ENCODE measurements at regions not wholly inside any gene's neighbourhood (a gene's known extent, or its start where the extent isn't known, plus 50 kb on each side); places are given as distances from the start of the nearest gene placed in this dataset.

DNA sequence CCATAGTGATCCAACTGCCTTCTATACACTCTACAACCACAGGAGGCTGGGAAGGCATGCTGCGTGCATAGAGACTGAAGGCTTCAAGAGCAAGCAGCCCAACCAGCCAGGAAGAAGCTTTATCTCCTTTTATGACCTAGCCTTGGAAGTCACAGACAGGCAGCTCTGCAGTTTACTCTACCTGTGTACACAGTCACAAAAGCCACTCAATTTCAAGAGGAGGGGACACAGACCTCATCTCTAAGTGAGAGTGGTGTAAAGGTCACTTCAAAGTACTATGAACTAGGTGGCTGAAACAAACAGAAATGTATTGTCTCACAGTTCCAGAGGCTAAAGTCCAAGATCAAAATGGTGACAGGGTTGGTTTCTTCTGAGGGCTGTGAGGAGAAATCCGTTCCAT lies 69.6 kb upstream of the GJB5 start:
- no peaks in the 10 kb centered on the region for H3K9me3 ChIP-seq (ENCODE audit: low read length)
- H3K36me3 ChIP-seq (ENCODE audit: low read depth, low read length): no peaks in the 10 kb centered on the region
- TF ChIP-seq EZH2phosphoT487 (IDR thresholded peaks at IDR 0.05; ENCODE audit: borderline replicate concordance, low read length) (no peak), EZH2 (IDR thresholded peaks at IDR 0.05; ENCODE audit: low read length, unreplicated experiment) (no peak)
- TF ChIP-seq, protein P1, sequence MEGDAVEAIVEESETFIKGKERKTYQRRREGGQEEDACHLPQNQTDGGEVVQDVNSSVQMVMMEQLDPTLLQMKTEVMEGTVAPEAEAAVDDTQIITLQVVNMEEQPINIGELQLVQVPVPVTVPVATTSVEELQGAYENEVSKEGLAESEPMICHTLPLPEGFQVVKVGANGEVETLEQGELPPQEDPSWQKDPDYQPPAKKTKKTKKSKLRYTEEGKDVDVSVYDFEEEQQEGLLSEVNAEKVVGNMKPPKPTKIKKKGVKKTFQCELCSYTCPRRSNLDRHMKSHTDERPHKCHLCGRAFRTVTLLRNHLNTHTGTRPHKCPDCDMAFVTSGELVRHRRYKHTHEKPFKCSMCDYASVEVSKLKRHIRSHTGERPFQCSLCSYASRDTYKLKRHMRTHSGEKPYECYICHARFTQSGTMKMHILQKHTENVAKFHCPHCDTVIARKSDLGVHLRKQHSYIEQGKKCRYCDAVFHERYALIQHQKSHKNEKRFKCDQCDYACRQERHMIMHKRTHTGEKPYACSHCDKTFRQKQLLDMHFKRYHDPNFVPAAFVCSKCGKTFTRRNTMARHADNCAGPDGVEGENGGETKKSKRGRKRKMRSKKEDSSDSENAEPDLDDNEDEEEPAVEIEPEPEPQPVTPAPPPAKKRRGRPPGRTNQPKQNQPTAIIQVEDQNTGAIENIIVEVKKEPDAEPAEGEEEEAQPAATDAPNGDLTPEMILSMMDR (conservative IDR thresholded peaks at IDR 0.05; ENCODE audit: low read depth, low read length): no peak
- H2AFZ ChIP-seq (ENCODE audit: low read length): no peak overlapping the region
- no TSS peak for BruUV-seq (replicated peaks)
- no peak overlapping the region for H3K9ac ChIP-seq (ENCODE audit: low read length)
- no peaks in the 10 kb centered on the region for H3F3A ChIP-seq (ENCODE audit: low read length, unreplicated experiment)
- peaks cover 36% of the 10 kb centered on the region for H3K27me3 ChIP-seq (ENCODE audit: low read length)
- no peaks in the 10 kb centered on the region for H4K20me1 ChIP-seq (ENCODE audit: low read length)
- H3K4me2 ChIP-seq (ENCODE audit: low read length): no peak overlapping the region
- peaks cover 6% of the 10 kb centered on the region for H3K4me1 ChIP-seq (ENCODE audit: insufficient read depth, low read length)
- CTCF ChIA-PET: no interaction called here
- H3K9me2 ChIP-seq (replicated peaks; ENCODE audit: low read length): no peaks in the 10 kb centered on the region
- no peak overlapping the region for H3K27ac ChIP-seq (ENCODE audit: low read length)
- no peak for DNase-seq
- POLR2A ChIA-PET (ENCODE audit: unreplicated experiment): no interaction called here
- no peaks in the 10 kb centered on the region for H3K79me2 ChIP-seq (ENCODE audit: low read length)
- ATAC-seq: no peak
- no peak overlapping the region for H3K4me3 ChIP-seq (ENCODE audit: low read length)
- intact Hi-C loops (cut with micrococcal nuclease): no loop called here

DNA sequence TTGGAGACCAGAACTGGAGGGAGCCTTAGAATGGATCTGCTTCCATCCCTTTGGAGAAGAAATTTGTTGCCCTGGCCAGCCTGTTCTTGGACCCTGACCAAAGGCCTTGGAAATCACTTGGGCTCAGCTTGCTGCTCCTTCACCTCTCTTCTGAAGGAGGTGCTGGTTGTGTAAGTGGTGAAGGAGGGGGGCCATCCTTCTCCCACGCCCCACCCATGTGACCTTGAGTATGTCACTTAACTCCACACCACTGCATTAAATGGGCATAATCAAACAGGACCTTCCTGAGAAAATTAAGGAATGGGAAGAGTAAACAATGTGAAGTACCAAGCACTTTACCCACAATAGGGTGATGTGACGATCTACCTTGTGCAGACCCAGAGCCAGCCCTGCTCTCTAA lies 68.3 kb upstream of the GJB5 start:
- TF ChIP-seq, protein P1 (conservative IDR thresholded peaks at IDR 0.05; ENCODE audit: low read depth, low read length): no peak
- TF ChIP-seq EZH2 (IDR thresholded peaks at IDR 0.05; ENCODE audit: low read length, unreplicated experiment) (no peak), EZH2phosphoT487 (IDR thresholded peaks at IDR 0.05; ENCODE audit: borderline replicate concordance, low read length) (no peak)
- Histone ChIP-seq H3K9me2 (replicated peaks; ENCODE audit: low read length) (no peaks in the 10 kb centered on the region), H4K20me1 (ENCODE audit: low read length) (no peaks in the 10 kb centered on the region), H3K4me1 (ENCODE audit: insufficient read depth, low read length) (peaks cover 11% of the 10 kb centered on the region), H2AFZ (ENCODE audit: low read length) (no peak overlapping the region), H3F3A (ENCODE audit: low read length, unreplicated experiment) (no peaks in the 10 kb centered on the region), H3K27me3 (ENCODE audit: low read length) (peaks cover 36% of the 10 kb centered on the region), H3K79me2 (ENCODE audit: low read length) (no peaks in the 10 kb centered on the region), H3K4me3 (ENCODE audit: low read length) (no peak overlapping the region), H3K27ac (ENCODE audit: low read length) (no peak overlapping the region), H3K9ac (ENCODE audit: low read length) (no peak overlapping the region), H3K4me2 (ENCODE audit: low read length) (no peak overlapping the region), H3K36me3 (ENCODE audit: low read depth, low read length) (no peaks in the 10 kb centered on the region), H3K9me3 (ENCODE audit: low read length) (no peaks in the 10 kb centered on the region)
- ATAC-seq (no peak), DNase-seq (no peak)
- intact Hi-C loops (cut with micrococcal nuclease): no loop called here
- BruUV-seq (replicated peaks): no TSS peak
- ChIA-PET CTCF (interaction anchor here (0.5 kb wide), 1 partner anchor 99 kb away, joined by 5 read pairs; no protein-coding TSS in a partner anchor), POLR2A (ENCODE audit: unreplicated experiment) (no interaction called here)

DNA sequence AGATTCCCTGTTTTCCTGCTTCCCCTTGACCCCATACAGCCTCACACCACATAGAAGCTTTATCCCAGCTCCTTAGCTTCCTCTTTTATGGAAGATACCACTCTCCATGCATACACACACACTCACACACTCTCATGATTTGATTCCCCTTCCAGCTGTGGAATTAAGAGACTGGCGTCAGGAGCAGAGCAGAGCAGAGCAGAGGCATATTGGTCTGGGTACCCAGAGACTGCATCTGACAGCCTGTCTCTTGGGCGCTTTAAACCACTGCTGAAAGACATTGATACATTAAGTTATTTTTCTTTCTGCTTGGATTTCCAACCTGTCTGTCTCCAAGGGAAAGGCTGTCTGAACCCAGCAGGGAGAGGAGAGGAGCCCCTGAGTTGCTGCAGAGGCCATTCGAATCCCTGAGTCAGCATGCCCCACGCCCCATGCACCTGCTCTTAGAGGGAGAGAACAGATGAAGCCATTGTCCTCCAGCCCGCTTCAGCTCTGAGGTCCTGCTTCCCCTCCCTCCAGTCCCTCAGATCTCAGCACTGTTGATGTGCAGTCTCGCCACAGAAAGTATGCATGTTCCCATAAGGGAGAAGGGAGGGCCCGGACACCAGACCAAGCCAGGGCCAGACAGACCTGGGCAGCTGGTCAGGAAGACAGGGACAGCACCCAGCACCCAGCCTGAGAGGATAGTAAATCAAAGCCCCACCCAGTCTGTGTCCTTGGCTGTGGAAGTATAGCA lies 66.7 kb upstream of the GJB5 start:
- Histone ChIP-seq H3K27ac (ENCODE audit: low read length) (no peak overlapping the region), H3K4me1 (ENCODE audit: insufficient read depth, low read length) (peaks cover 11% of the 10 kb centered on the region), H3K4me2 (ENCODE audit: low read length) (no peak overlapping the region), H3K4me3 (ENCODE audit: low read length) (no peak overlapping the region), H3K9me2 (replicated peaks; ENCODE audit: low read length) (no peaks in the 10 kb centered on the region), H2AFZ (ENCODE audit: low read length) (no peak overlapping the region), H3K9ac (ENCODE audit: low read length) (no peak overlapping the region), H3K36me3 (ENCODE audit: low read depth, low read length) (no peaks in the 10 kb centered on the region), H3K79me2 (ENCODE audit: low read length) (no peaks in the 10 kb centered on the region), H3F3A (ENCODE audit: low read length, unreplicated experiment) (no peaks in the 10 kb centered on the region), H3K27me3 (ENCODE audit: low read length) (peaks cover 36% of the 10 kb centered on the region), H4K20me1 (ENCODE audit: low read length) (no peaks in the 10 kb centered on the region), H3K9me3 (ENCODE audit: low read length) (no peaks in the 10 kb centered on the region)
- ATAC-seq (no peak; the same call in 1 of the 2 replicates), DNase-seq (no peak)
- TF ChIP-seq, protein P1 (conservative IDR thresholded peaks at IDR 0.05; ENCODE audit: low read depth, low read length): no peak
- TF ChIP-seq EZH2phosphoT487 (IDR thresholded peaks at IDR 0.05; ENCODE audit: borderline replicate concordance, low read length): no peak
- TF ChIP-seq EZH2 (IDR thresholded peaks at IDR 0.05; ENCODE audit: low read length, unreplicated experiment): no peak
- intact Hi-C loops (cut with micrococcal nuclease): no loop called here
- CTCF ChIA-PET: interaction anchor here (0.5 kb wide), 1 partner anchor 74 kb away, joined by 3 read pairs; no protein-coding TSS in a partner anchor
- BruUV-seq (replicated peaks): no TSS peak
- POLR2A ChIA-PET (ENCODE audit: unreplicated experiment): no interaction called here
